ENCODE measurements at regions not wholly inside any gene's neighbourhood (a gene's known extent, or its start where the extent isn't known, plus 50 kb on each side); places are given as distances from the start of the nearest gene placed in this dataset.

GRCh38 chr10:57921140-57921539 lies 346.6 kb downstream of the IPMK start:
- TF ChIP-seq NR2F1 (conservative IDR thresholded peaks at IDR 0.05) (no peak), CTCF (IDR thresholded peaks at IDR 0.05 in 2 of 3, conservative IDR thresholded peaks at IDR 0.05 in 1 of 3; ENCODE audit: control insufficient read depth in 2 of 3, extremely low read depth in 1 of 3, insufficient read depth in 1 of 3, low read depth in 3 of 3, low read length in 3 of 3) (no peak), NRF1 (conservative IDR thresholded peaks at IDR 0.05; ENCODE audit: low read depth, low read length) (no peak), JUND (IDR thresholded peaks at IDR 0.05; ENCODE audit: low read depth, low read length) (no peak), SP1 (IDR thresholded peaks at IDR 0.05; ENCODE audit: low read depth, low read length) (no peak), ESRRA (IDR thresholded peaks at IDR 0.05; ENCODE audit: low read length) (no peak), HDGF (IDR thresholded peaks at IDR 0.05) (no peak), CHD2 (IDR thresholded peaks at IDR 0.05; ENCODE audit: borderline replicate concordance, low read depth, low read length) (no peak), YY1 (IDR thresholded peaks at IDR 0.05; ENCODE audit: low read depth, low read length) (no peak), SMC3 (IDR thresholded peaks at IDR 0.05; ENCODE audit: borderline replicate concordance, low read length) (no peak), RAD21 (IDR thresholded peaks at IDR 0.05; ENCODE audit: insufficient read depth, low read depth, low read length) (no peak), POLR2A (IDR thresholded peaks at IDR 0.05; ENCODE audit: low read depth, low read length) (no peak), CEBPB (IDR thresholded peaks at IDR 0.05; ENCODE audit: borderline replicate concordance in 1 of 2, low read depth in 2 of 2, low read length in 2 of 2) (no peak)

All from GM12878 (cell line).